Large intestine (tissue), 3 donors: ENCODE measurements at regions not wholly inside any gene's neighbourhood (a gene's known extent, or its start where the extent isn't known, plus 50 kb on each side); places are given as distances from the start of the nearest gene placed in this dataset.
"Not testable (repeated sequence)": the region's sequence is repeated elsewhere in the genome, so short reads cannot be mapped to it uniquely, and the experiment has no call there.

Source experiments
- DNase-seq, 2 donors: peaks; one replicate each; pipeline versions ENCODE4 v3.0.0 to v3.0.0-alpha.2; 2013
- H3K27ac ChIP-seq: one replicate; pipeline ENCODE4 v1.5.1; 2013; ENCODE audit warnings: low read length
- H3K27me3 ChIP-seq: 2 replicates; pipeline ENCODE4 v1.6.1; 2013; ENCODE audit warnings: low read length; ENCODE audit not compliant: control insufficient read depth, insufficient read depth
- H3K36me3 ChIP-seq: 2 replicates; pipeline ENCODE4 v1.6.1; 2013; ENCODE audit warnings: low read length; ENCODE audit not compliant: control insufficient read depth, insufficient read depth
- H3K4me1 ChIP-seq: one replicate; pipeline ENCODE4 v1.6.1; 2013; ENCODE audit warnings: low read length; ENCODE audit not compliant: control insufficient read depth, insufficient read depth
- H3K4me3 ChIP-seq: one replicate; pipeline ENCODE4 v1.5.1; 2013; ENCODE audit warnings: low read length
- H3K9me3 ChIP-seq: one replicate; pipeline ENCODE4 v1.6.1; 2013; ENCODE audit warnings: mild to moderate bottlenecking, low read depth, low read length, moderate library complexity; ENCODE audit not compliant: control insufficient read depth
- WGBS: methylation state at CpG from one replicate; pipeline ENCODE4 v1.1.5; 2013; ENCODE audit warnings: low lambda C conversion rate; ENCODE audit not compliant: insufficient coverage; 5-methylcytosine and 5-hydroxymethylcytosine counted together

DNA sequence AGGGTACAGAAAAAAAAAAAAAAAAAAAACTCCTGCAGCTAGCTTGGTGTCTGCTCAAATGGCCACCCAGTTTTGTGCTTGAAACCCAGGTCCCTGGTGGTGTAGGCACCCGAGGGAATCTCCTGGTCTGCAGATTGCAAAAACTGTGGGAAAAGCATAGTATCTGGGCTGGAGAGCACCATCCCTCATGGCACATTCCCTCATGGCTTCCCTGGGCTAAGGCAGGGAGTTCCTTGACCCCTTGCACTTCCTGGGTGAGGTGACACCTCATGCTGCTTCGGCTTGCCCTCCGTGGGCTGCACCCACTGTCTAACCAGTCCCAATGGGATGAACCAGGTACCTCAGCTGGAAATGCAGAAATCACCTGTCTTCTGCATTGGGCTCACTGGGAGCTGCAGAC is 1029.5 kb upstream of the COX7C start:
- not testable (repeated sequence) for H3K27me3 ChIP-seq, H3K27ac ChIP-seq, DNase-seq, H3K36me3 ChIP-seq, H3K4me3 ChIP-seq, H3K9me3 ChIP-seq, H3K4me1 ChIP-seq
- no CpG with 5 or more reads among the region's 3 CpGs for WGBS

DNA sequence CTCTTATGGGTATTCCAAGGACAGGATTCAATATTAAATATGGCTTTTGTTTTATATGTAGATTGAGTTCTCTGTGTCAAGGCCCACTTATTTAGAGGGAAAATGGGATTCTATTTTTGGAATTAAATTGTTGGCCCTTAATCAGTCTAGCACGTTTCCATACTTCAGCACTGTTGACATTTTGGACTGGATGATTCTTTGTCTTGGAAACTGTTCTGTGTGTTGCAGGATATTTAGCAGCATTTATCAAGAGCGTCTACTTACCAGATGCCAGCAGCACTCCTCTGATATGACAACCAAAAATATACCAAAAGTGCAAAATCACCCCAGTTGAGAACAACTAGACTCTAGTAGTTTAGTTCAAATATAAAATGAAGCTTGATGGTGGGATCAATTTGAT is 1027.0 kb upstream of the COX7C start:
- H3K36me3 ChIP-seq: no peaks in the 10 kb centered on the region
- no peak overlapping the region for H3K4me3 ChIP-seq
- no peak for DNase-seq
- WGBS: no CpG with 5 or more reads among the region's 2 CpGs
- H3K27me3 ChIP-seq: no peaks in the 10 kb centered on the region
- no peaks in the 10 kb centered on the region for H3K9me3 ChIP-seq
- H3K4me1 ChIP-seq: no peaks in the 10 kb centered on the region
- no peak overlapping the region for H3K27ac ChIP-seq

DNA sequence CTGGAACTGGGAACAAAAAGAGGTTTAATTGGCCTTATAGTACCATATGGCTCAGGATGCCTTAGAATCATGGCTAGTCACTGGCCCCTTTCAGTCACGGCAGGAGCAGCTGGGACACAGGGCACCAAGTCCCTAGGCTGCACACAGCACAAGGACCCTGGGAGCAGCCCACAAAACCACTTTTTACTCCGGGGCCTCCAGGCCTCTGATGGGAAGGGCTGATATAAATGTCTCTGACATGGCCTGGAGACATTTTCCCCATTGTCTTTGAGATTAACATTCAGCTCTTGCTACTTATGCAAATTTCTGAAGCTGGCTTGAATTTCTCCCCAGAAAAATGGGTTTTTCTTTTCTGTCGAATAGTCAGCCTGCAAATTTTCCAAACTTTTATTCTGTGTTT is 1026.4 kb upstream of the COX7C start:
- no peak for DNase-seq
- H3K4me3 ChIP-seq: no peak overlapping the region
- H3K9me3 ChIP-seq: no peaks in the 10 kb centered on the region
- H3K36me3 ChIP-seq: no peaks in the 10 kb centered on the region
- no peak overlapping the region for H3K27ac ChIP-seq
- no peaks in the 10 kb centered on the region for H3K27me3 ChIP-seq
- WGBS: 80% methylated on average over 1 of the region's 3 CpGs
- no peaks in the 10 kb centered on the region for H3K4me1 ChIP-seq

DNA sequence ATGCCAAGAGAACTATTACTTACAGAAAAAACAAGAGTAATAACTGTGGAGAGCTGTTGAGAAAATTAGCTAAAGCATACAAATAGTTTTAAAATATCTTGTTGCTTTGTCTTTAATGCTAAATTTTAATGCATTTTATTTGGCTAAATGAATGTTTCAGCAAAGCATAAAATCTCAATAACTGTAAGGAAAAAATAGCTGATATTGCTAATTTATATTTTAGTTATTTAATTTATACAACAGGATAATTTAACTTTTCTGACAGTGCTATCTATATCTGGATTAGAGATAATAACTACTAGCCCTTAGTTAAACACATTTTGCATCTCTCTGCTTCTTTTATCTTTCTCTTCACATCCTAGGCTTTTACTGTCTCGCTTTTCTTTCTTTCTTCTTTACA is 1014.9 kb upstream of the COX7C start:
- no peaks in the 10 kb centered on the region for H3K4me1 ChIP-seq
- H3K36me3 ChIP-seq: no peaks in the 10 kb centered on the region
- H3K27me3 ChIP-seq: no peaks in the 10 kb centered on the region
- no peak overlapping the region for H3K4me3 ChIP-seq
- H3K27ac ChIP-seq: no peak overlapping the region
- 92% methylated on average over 1 of the region's 1 CpG for WGBS
- H3K9me3 ChIP-seq: no peaks in the 10 kb centered on the region
- DNase-seq: no peak

DNA sequence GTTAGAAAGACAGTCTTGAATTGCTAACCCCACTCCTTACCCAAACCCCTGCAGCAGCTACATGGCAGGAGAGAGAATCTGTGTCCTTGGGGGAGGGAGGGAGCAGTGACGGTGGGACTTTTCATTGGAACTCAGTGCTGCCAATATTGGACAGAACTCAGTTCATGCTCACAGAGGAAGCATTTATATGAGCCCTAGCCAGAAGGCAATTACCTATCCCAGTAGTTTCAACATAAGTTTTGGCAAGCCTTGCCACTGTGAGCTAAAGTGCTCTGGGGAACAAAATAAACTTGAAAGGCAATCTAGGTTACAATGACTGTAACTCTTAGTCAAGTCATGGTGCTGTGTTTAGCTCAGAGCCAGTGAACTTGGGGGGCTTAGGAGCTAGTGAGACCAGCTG is 1013.4 kb upstream of the COX7C start:
- Histone ChIP-seq H3K9me3 (no peaks in the 10 kb centered on the region), H3K36me3 (no peaks in the 10 kb centered on the region), H3K27ac (no peak overlapping the region), H3K27me3 (no peaks in the 10 kb centered on the region), H3K4me3 (no peak overlapping the region), H3K4me1 (no peaks in the 10 kb centered on the region)
- no CpG with 5 or more reads among the region's 1 CpG for WGBS
- DNase-seq: no peak

DNA sequence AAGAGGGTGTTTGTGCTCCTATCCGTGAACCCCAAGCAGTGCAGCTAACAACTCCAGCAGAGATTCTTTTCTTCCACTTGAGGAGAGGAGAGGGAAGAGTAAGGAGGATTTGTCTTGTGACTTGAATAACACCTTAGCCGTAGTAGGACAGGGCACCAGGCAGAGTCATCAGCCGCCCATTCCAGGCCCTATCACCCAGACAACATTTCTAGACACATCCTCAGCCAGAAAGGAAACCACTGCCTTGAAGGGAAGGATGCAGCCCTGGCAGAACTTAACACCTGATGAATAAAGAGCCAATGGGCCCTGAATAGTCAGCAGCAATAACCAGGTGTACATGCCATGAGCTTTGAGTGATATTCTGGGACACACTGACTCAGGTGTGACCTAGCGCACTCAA is 1013.0 kb upstream of the COX7C start:
- Histone ChIP-seq H3K27me3 (no peaks in the 10 kb centered on the region), H3K27ac (no peak overlapping the region), H3K4me3 (no peak overlapping the region), H3K4me1 (no peaks in the 10 kb centered on the region), H3K9me3 (no peaks in the 10 kb centered on the region), H3K36me3 (no peaks in the 10 kb centered on the region)
- no CpG with 5 or more reads among the region's 4 CpGs for WGBS
- no peak for DNase-seq

DNA sequence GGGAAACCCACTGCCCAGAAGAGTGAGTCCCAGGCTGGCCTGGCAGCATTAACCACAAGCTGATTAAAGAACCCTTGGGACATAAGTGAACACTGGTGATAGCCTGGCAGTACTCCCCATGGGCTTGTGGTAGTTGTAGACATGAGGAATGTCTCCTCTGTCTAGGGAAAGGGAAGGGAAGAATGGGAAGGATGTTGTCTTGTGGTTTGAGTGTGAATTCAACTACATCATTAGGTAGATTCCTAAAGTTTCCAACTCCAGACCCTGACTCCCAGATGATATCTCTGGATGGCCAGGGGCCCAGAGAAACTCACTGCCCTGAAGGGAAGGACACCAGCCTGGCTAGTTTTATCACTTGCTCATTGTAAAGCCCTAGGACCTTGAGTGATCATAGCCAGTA is 1012.4 kb upstream of the COX7C start:
- H3K9me3 ChIP-seq: no peaks in the 10 kb centered on the region
- no peak overlapping the region for H3K4me3 ChIP-seq
- H3K36me3 ChIP-seq: no peaks in the 10 kb centered on the region
- H3K27me3 ChIP-seq: no peaks in the 10 kb centered on the region
- DNase-seq: no peak
- no peaks in the 10 kb centered on the region for H3K4me1 ChIP-seq
- H3K27ac ChIP-seq: no peak overlapping the region

DNA sequence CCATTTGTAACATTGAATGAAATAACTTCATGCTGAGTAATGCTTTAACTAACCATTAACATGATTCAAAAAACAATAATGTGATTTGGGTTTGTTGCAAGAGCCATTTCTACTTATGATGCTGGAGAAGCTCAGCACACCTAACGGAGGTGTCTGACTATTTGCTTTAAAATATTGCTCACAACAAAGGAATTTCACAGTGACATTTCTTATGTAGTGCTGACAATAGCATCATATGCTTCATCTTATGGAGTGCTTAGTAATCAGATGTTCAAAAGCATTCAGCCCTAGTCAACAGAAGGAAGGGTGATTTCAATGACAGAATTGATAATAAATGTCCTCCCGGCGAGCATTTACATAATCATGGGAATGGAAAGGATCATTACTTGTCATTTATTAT is 1003.3 kb upstream of the COX7C start:
- WGBS: 71% methylated on average over 1 of the region's 3 CpGs
- H3K4me1 ChIP-seq: no peaks in the 10 kb centered on the region

DNA sequence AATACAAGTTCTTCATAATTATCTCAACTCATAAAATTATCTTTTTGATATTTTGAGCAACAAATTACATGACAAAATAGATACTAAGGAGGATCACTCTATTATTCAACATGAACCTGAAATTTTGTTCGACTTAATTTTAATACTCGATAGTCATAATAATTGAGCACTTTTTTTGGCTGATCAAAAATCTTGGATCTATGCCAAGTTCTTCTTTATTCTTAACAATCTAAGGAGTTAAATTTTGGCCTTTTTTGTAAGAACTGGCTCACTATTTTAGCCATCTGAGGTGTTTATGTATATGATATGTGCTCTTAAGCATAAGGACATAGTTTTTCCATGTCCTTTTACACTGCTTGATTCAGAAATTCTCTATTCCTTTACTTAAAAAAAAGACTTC is 996.1 kb upstream of the COX7C start:
- Histone ChIP-seq H3K27ac (no peak overlapping the region), H3K36me3 (no peaks in the 10 kb centered on the region)
- WGBS: 100% methylated on average over 2 of the region's 2 CpGs

More for the DNA sequence above, 1003.3 kb upstream of the COX7C start:
- Histone ChIP-seq H3K9me3 (no peaks in the 10 kb centered on the region), H3K27ac (no peak overlapping the region), H3K27me3 (no peaks in the 10 kb centered on the region), H3K4me3 (no peak overlapping the region), H3K36me3 (no peaks in the 10 kb centered on the region)
- DNase-seq: no peak

DNA sequence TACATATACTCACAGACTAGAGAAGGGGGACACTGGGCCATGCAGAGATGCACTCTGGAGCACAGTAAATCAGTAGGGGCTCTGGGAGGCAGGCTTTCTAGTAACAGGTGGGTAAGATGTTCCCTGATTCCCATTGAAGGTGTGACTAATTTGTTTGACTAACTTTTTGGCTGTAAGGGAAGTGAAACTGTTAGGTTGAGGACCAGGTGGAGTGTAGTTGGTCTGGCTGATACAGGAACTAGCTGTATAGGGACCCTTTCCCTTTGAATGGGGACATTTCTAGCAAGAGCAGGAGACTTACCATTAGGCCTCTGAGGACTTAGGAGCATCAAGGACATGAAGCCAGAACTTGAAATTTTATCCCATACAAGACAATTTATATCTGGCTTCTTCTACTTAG is 989.6 kb upstream of the COX7C start:
- no peak overlapping the region for H3K4me3 ChIP-seq
- no peak overlapping the region for H3K27ac ChIP-seq
- no peaks in the 10 kb centered on the region for H3K4me1 ChIP-seq
- no peaks in the 10 kb centered on the region for H3K27me3 ChIP-seq
- H3K36me3 ChIP-seq: no peaks in the 10 kb centered on the region
- no peak for DNase-seq
- no peaks in the 10 kb centered on the region for H3K9me3 ChIP-seq

More for the DNA sequence above, 996.1 kb upstream of the COX7C start:
- H3K9me3 ChIP-seq: no peaks in the 10 kb centered on the region
- no peaks in the 10 kb centered on the region for H3K4me1 ChIP-seq
- no peaks in the 10 kb centered on the region for H3K27me3 ChIP-seq
- H3K4me3 ChIP-seq: no peak overlapping the region
- no peak for DNase-seq

DNA sequence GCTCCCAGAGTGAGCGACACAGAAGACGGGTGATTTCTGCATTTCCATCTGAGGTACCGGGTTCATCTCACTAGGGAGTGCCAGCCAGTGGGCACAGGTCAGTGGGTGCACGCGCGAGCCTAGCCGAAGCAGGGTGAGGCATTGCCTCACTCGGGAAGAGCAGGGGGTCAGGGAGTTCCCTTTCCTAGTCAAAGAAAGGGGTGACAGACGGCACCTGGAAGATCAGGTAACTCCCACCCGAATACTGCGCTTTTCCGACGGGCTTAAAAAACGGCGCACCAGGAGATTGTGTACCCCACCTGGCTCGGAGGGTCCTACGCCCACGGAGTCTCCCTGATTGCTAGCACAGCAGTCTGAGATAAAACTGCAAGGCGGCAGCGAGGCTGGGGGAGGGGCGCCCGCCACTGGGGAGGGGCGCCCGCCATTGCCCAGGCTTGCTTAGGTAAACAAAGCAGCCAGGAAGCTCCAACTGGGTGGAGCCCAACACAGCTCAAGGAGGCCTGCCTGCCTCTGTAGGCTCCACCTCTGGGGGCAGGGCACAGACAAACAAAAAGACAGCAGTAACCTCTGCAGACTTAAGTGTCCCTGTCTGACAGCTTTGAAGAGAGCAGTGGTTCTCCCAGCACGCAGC is 979.1 kb upstream of the COX7C start:
- no CpG with 5 or more reads among the region's 25 CpGs for WGBS
- not testable (repeated sequence) for H3K4me3 ChIP-seq, H3K27me3 ChIP-seq, H3K36me3 ChIP-seq, H3K27ac ChIP-seq, H3K4me1 ChIP-seq, H3K9me3 ChIP-seq, DNase-seq
